DOHH2 (cell line): ENCODE measurements at regions not wholly inside any gene's neighbourhood (a gene's known extent, or its start where the extent isn't known, plus 50 kb on each side); places are given as distances from the start of the nearest gene placed in this dataset.

Source experiments
- CTCF ChIP-seq: fragments of 200-600 bp; sonication (generic); IDR thresholded peaks from one replicate; pipeline ENCODE4 v1.5.1; 2014; ENCODE audit warnings: antibody characterized with exemption, mild to moderate bottlenecking, low read depth, low read length; ENCODE audit not compliant: poor library complexity, severe bottlenecking
- EZH2phosphoT487 ChIP-seq: fragments of 200-600 bp; sonication (generic); IDR thresholded peaks from 2 replicates; pipeline ENCODE4 v1.6.1; 2017; ENCODE audit warnings: borderline replicate concordance, mild to moderate bottlenecking, antibody characterized with exemption, low read length, moderate library complexity, mixed read lengths

GRCh38 chr6:113683968-113684367 is 173.2 kb upstream of the MARCKS start:
- TF ChIP-seq CTCF (no peak), EZH2phosphoT487 (no peak)
